HepG2 (cell line): ENCODE measurements at regions not wholly inside any gene's neighbourhood (a gene's known extent, or its start where the extent isn't known, plus 50 kb on each side); places are given as distances from the start of the nearest gene placed in this dataset.

ENCODE experiments used
- CAMTA2 ChIP-seq: sonication (generic); formaldehyde crosslinking; IDR thresholded peaks from 2 replicates; pipeline ENCODE4 v1.4.0; 2020; ENCODE audit warnings: mild to moderate bottlenecking, missing genetic modification reagents, borderline replicate concordance
- CTCF ChIP-seq: sonication (generic); formaldehyde crosslinking; IDR thresholded peaks from 2 replicates; pipeline ENCODE4 v1.5.0; 2020; ENCODE audit warnings: mild to moderate bottlenecking, missing genetic modification reagents, moderate library complexity
- FOXA1 ChIP-seq, 2 experiments: fragments of 450-650 bp in 1 of 2; sonication (generic) in 1 of 2; formaldehyde crosslinking in 1 of 2; IDR thresholded peaks; 2 replicates each; pipeline versions ENCODE4 v1.4.0 to v1.6.1; 2016 to 2020; ENCODE audit warnings: missing genetic modification reagents in 1 of 2
- KAT8 ChIP-seq: IDR thresholded peaks from 2 replicates; pipeline ENCODE4 v1.6.1; 2016; ENCODE audit warnings: missing genetic modification reagents, missing compliant biosample characterization
- KLF16 ChIP-seq, 2 experiments: sonication (generic) in 1 of 2; formaldehyde crosslinking in 1 of 2; IDR thresholded peaks; 2 replicates each; pipeline versions ENCODE4 v1.6.1 to v1.8.0; 2016 to 2023; ENCODE audit warnings: missing genetic modification reagents in 2 of 2, missing compliant biosample characterization in 1 of 2
- MAFF ChIP-seq: IDR thresholded peaks from 2 replicates; pipeline ENCODE4 v1.6.1; 2011; ENCODE audit warnings: low read depth, low read length, improper control_type of control experiment
- POLR2A ChIP-seq, 2 experiments: IDR thresholded peaks; 2 replicates each; pipeline ENCODE4 v1.6.1; 2011; ENCODE audit warnings: low read depth in 2 of 2, low read length in 2 of 2, mild to moderate bottlenecking in 1 of 2, moderate library complexity in 1 of 2; ENCODE audit not compliant: insufficient read depth in 1 of 2
- RFXANK ChIP-seq: IDR thresholded peaks from 2 replicates; pipeline ENCODE4 v1.6.1; 2016
- USF2 ChIP-seq, 2 experiments: sonication (generic) in 1 of 2; formaldehyde crosslinking in 1 of 2; IDR thresholded peaks; 2 replicates each; pipeline versions ENCODE4 v1.5.1 to v1.6.1; 2011 to 2020; ENCODE audit warnings: borderline replicate concordance in 1 of 2, low read depth in 1 of 2, low read length in 1 of 2, mild to moderate bottlenecking in 1 of 2, missing genetic modification reagents in 1 of 2, moderate library complexity in 1 of 2
- ZNF782 ChIP-seq: sonication (generic); formaldehyde crosslinking; IDR thresholded peaks from 2 replicates; pipeline ENCODE4 v1.4.0; 2020; ENCODE audit warnings: missing genetic modification reagents, mild to moderate bottlenecking, borderline replicate concordance
- ZSCAN20 ChIP-seq: sonication (generic); formaldehyde crosslinking; IDR thresholded peaks from 2 replicates; pipeline ENCODE4 v1.4.0; 2020; ENCODE audit warnings: missing genetic modification reagents, mild to moderate bottlenecking, borderline replicate concordance
- TF ChIP-seq, protein P1 (sequence below): sonication (generic); formaldehyde crosslinking; IDR thresholded peaks from 2 replicates; pipeline ENCODE4 v1.8.1; 2022; ENCODE audit warnings: low read depth, mild to moderate bottlenecking, missing genetic modification reagents

GRCh38 chr15:66620744-66621344 lies 55.0 kb upstream of the LCTL start:
- TF ChIP-seq CTCF (no peak), KLF16 (CRISPR knock-in tag; IDR thresholded peaks at IDR 0.05) (no peak), MAFF (no peak), ZNF782 (CRISPR knock-in tag) (no peak), FOXA1 (IDR thresholded peaks at IDR 0.05) (no peak), FOXA1 (CRISPR knock-in tag; IDR thresholded peaks at IDR 0.05) (no peak), KAT8 (CRISPR knock-in tag) (no peak), CAMTA2 (CRISPR knock-in tag) (no peak), ZSCAN20 (no peak), POLR2A (IDR thresholded peaks at IDR 0.05; ENCODE audit: insufficient read depth in 1 of 2, low read depth in 2 of 2, low read length in 2 of 2) (no peak), RFXANK (CRISPR knock-in tag) (no peak), USF2 (IDR thresholded peaks at IDR 0.05; ENCODE audit: low read depth, low read length) (no peak), USF2 (CRISPR knock-in tag; IDR thresholded peaks at IDR 0.05; ENCODE audit: borderline replicate concordance) (no peak)
- TF ChIP-seq, protein P1, sequence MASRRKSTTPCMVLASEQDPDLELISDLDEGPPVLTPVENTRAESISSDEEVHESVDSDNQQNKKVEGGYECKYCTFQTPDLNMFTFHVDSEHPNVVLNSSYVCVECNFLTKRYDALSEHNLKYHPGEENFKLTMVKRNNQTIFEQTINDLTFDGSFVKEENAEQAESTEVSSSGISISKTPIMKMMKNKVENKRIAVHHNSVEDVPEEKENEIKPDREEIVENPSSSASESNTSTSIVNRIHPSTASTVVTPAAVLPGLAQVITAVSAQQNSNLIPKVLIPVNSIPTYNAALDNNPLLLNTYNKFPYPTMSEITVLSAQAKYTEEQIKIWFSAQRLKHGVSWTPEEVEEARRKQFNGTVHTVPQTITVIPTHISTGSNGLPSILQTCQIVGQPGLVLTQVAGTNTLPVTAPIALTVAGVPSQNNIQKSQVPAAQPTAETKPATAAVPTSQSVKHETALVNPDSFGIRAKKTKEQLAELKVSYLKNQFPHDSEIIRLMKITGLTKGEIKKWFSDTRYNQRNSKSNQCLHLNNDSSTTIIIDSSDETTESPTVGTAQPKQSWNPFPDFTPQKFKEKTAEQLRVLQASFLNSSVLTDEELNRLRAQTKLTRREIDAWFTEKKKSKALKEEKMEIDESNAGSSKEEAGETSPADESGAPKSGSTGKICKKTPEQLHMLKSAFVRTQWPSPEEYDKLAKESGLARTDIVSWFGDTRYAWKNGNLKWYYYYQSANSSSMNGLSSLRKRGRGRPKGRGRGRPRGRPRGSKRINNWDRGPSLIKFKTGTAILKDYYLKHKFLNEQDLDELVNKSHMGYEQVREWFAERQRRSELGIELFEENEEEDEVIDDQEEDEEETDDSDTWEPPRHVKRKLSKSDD (CRISPR knock-in tag), result no peak
